ENCODE measurements at regions not wholly inside any gene's neighbourhood (a gene's known extent, or its start where the extent isn't known, plus 50 kb on each side); places are given as distances from the start of the nearest gene placed in this dataset.

DNA sequence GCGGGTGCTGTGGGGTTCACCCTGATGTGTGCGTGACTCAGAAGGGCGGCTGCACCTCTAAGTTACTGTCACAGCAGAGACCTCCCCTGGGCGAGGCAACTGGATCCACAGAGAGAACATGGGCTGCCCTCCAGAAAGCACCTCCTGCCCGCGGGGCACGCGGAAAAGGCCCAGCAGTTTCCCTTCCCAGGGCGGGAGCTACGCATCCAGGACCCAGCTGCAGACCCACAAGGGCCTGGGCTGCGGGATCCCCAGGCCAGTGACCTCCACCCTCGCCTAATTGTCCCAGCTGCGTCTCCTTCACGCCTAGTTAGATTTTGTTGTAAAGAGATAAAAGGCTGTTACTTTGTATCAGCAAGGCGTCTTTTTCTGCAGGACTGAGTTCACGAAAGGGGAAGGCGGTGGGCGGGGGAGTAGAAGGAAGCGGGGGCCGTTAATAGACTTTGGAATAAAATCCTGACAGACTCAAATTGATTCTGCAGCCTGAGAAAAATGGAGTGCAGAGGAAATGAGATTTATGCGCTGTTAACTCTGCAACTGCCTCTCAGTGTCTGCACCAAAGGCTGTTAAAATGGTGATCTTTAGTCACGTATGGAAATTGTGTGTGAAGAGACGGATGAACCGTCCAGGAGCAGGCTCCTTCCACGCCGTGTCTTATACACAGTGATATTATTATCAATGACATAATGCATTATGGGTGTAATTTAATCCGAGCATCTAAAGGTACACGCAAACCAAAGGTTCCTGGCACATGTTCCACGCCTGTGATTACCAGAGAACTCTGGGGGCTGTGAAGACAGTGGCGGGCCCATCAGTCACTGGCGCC lies 65.9 kb upstream of the FBRSL1 start:
- H3K4me3 ChIP-seq (ENCODE audit: low read depth, low read length): no peak overlapping the region
- no peak for DNase-seq (ENCODE audit: low read depth)
- TF ChIP-seq, protein P1, sequence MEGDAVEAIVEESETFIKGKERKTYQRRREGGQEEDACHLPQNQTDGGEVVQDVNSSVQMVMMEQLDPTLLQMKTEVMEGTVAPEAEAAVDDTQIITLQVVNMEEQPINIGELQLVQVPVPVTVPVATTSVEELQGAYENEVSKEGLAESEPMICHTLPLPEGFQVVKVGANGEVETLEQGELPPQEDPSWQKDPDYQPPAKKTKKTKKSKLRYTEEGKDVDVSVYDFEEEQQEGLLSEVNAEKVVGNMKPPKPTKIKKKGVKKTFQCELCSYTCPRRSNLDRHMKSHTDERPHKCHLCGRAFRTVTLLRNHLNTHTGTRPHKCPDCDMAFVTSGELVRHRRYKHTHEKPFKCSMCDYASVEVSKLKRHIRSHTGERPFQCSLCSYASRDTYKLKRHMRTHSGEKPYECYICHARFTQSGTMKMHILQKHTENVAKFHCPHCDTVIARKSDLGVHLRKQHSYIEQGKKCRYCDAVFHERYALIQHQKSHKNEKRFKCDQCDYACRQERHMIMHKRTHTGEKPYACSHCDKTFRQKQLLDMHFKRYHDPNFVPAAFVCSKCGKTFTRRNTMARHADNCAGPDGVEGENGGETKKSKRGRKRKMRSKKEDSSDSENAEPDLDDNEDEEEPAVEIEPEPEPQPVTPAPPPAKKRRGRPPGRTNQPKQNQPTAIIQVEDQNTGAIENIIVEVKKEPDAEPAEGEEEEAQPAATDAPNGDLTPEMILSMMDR (IDR thresholded peaks at IDR 0.05; ENCODE audit: low read depth, low read length, missing control alignments): no peak
- in situ Hi-C loops (cut with HindIII; ENCODE audit: low sequenced_read_pairs): no loop called here

- TF ChIP-seq, protein P1 (IDR thresholded peaks at IDR 0.05; ENCODE audit: low read depth, low read length, missing control alignments): no peak
- DNase-seq (ENCODE audit: low read depth): no peak
- in situ Hi-C loops (cut with HindIII; ENCODE audit: low sequenced_read_pairs): no loop called here
- no peak overlapping the region for H3K4me3 ChIP-seq (ENCODE audit: low read depth, low read length)
Observed at GRCh38 chr12:132423251-132423819, 66.6 kb upstream of the FBRSL1 start.

DNA sequence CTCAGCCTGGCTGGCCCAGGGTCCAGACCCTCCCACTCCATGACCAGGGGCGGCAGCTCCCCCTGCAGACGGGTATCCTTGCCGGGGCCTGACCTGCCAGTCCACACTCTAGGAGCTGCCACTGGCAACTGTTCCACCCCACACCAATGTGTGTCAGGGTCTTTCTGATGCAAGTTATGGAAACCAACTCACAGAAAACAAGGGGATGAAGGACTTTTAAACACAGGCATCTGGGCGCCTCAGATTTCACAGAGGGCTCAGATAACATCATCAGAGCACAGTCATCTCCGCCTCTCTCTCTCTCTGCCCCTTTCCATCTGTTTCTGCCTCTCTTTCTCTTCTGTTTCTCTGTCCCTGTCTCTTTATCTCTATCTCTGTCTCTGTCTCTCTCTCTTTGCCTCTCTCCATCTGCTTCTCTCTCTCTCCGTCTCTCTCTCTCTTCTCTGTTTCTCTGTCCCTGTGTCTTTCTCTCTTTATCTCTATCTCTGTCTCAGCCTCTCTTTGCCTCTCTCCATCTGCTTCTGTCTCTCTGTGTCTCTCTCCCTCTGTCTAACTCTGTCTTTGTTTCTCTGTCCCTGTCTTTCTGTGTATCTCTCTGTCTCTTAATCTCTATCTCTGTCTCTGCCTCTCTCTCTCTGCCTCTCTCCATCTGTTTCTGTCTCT lies 67.4 kb upstream of the FBRSL1 start:
- no peak overlapping the region for H3K4me3 ChIP-seq (ENCODE audit: low read depth, low read length)
- in situ Hi-C loops (cut with HindIII; ENCODE audit: low sequenced_read_pairs): no loop called here
- no peak for DNase-seq (ENCODE audit: low read depth)

DNA sequence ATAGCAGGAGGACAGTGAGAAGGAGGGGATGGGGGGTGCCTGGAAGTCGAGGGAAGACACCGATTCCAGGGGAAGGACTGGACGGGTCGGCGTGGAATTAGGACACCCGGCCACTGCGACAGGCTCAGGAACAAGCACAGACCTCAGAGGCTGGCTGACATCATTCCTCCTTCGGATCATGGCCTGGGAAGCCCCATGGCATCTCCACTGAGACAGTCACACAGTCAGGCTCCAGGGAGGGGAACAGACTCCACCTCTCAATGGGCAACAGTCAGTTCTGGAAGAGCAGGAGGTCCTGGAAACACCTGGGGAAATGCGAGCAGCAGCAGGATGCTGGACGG lies 67.9 kb upstream of the FBRSL1 start:
- H3K4me3 ChIP-seq (ENCODE audit: low read depth, low read length): no peak overlapping the region
- DNase-seq (ENCODE audit: low read depth): no peak
- TF ChIP-seq, protein P1 (IDR thresholded peaks at IDR 0.05; ENCODE audit: low read depth, low read length, missing control alignments): no peak
- in situ Hi-C loops (cut with HindIII; ENCODE audit: low sequenced_read_pairs): no loop called here

More for the DNA sequence above, 67.4 kb upstream of the FBRSL1 start:
- TF ChIP-seq, protein P1 (IDR thresholded peaks at IDR 0.05; ENCODE audit: low read depth, low read length, missing control alignments): no peak

- TF ChIP-seq, protein P1 (IDR thresholded peaks at IDR 0.05; ENCODE audit: low read depth, low read length, missing control alignments): no peak
- in situ Hi-C loops (cut with HindIII; ENCODE audit: low sequenced_read_pairs): no loop called here
Observed at GRCh38 chr12:132419631-132420246, 70.2 kb upstream of the FBRSL1 start.

DNA sequence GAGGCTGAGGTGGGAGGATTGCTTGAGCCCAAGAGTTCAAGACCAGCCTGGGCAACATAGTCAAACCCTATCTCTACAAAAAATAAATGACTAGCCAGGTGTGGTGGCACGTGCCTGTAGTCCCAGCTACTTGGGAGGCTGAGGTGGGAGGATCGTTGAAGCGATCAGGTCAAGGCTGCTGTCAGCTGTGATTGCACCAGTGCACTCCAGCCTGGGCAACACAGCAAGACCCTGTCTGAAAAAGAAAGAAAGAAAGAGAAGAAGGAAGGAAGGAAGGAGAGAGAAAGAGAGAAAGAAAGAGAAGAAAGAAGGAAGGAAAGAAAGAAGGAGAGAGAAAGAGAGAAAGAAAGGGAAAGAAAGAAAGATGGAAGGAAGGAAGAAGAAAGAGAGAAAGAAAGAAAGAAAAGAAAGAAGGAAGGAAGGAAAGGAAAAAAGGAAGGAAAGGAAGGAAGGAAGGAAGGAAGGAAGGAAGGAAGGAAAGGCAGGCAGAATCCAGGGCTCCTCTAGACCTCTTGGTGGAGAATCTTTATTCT lies 71.5 kb upstream of the FBRSL1 start:
- no peak overlapping the region for H3K4me3 ChIP-seq (ENCODE audit: low read depth, low read length)
- TF ChIP-seq, protein P1 (IDR thresholded peaks at IDR 0.05; ENCODE audit: low read depth, low read length, missing control alignments): no peak
- DNase-seq (ENCODE audit: low read depth): no peak
- in situ Hi-C loops (cut with HindIII; ENCODE audit: low sequenced_read_pairs): no loop called here

More at GRCh38 chr12:132419631-132420246, 70.2 kb upstream of the FBRSL1 start:
- DNase-seq (ENCODE audit: low read depth): no peak
- no peak overlapping the region for H3K4me3 ChIP-seq (ENCODE audit: low read depth, low read length)
